Urothelium cell line (cell line): ENCODE measurements at regions not wholly inside any gene's neighbourhood (a gene's known extent, or its start where the extent isn't known, plus 50 kb on each side); places are given as distances from the start of the nearest gene placed in this dataset.
"Not testable (repeated sequence)": the region's sequence is repeated elsewhere in the genome, so short reads cannot be mapped to it uniquely, and the experiment has no call there.

Experiments
- DNase-seq: peaks from one replicate; pipeline ENCODE4 v3.0.0; 2011; ENCODE audit warnings: low spot score, mixed read lengths
- FAIRE-seq: peaks from 2 replicates; lab custom pipeline; 2011; peaks lifted over from hg19 to GRCh38; lab: Jason Lieb, UNC

GRCh38 chr22:10934704-10935103 lies 4593.3 kb upstream of the OR11H1 start:
- DNase-seq, FAIRE-seq: not testable (repeated sequence)

GRCh38 chr22:10961043-10961860 lies 4566.7 kb upstream of the OR11H1 start:
- FAIRE-seq: no peak
- DNase-seq: peak; percentile 90

- DNase-seq, FAIRE-seq: not testable (repeated sequence)
These were observed 4566.1 kb upstream of the OR11H1 start for GRCh38 chr22:10961861-10962255.
